ENCODE measurements at regions not wholly inside any gene's neighbourhood (a gene's known extent, or its start where the extent isn't known, plus 50 kb on each side); places are given as distances from the start of the nearest gene placed in this dataset.

DNA sequence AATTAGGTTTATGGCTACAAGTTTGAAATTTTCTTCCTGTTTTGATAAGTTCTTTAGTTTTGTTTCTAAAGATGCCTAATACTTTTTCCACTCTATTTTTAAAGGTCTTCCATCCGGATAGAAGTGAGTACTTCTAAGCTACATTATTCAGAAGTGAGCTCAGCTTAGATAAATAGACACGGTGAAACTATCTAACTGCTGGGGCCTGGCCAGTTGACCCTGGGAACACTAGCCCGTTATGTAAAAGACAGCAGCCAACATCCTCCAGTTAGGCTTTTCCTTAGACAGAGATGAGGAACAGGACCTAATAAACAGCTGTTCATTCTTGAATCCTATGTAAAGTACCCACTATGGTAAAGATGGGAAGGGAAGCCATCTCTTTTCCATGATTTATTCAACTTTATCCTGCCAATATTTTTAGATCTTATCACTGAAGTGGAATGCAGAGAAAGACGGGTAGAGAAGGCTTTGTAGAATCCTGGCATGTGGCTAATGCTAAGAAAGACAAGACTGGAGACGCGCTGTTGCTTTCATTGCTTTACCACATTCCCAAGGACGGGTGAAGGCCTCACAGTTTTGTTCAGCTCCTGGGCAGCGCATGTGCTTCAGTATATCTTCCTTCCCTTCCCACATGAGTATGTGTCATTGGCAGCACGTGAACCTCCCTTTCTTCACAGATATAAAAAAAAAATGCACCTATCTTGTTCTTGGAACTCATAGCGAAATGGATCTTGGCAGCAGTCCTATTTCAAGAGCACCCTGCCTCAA, 340.0 kb upstream of the MEOX2 start:
- H3K4me3 ChIP-seq (ENCODE audit: low read depth, low read length), result no peak overlapping the region
- DNase-seq (ENCODE audit: low read depth), result no peak
- TF ChIP-seq, protein P1, sequence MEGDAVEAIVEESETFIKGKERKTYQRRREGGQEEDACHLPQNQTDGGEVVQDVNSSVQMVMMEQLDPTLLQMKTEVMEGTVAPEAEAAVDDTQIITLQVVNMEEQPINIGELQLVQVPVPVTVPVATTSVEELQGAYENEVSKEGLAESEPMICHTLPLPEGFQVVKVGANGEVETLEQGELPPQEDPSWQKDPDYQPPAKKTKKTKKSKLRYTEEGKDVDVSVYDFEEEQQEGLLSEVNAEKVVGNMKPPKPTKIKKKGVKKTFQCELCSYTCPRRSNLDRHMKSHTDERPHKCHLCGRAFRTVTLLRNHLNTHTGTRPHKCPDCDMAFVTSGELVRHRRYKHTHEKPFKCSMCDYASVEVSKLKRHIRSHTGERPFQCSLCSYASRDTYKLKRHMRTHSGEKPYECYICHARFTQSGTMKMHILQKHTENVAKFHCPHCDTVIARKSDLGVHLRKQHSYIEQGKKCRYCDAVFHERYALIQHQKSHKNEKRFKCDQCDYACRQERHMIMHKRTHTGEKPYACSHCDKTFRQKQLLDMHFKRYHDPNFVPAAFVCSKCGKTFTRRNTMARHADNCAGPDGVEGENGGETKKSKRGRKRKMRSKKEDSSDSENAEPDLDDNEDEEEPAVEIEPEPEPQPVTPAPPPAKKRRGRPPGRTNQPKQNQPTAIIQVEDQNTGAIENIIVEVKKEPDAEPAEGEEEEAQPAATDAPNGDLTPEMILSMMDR (IDR thresholded peaks at IDR 0.05; ENCODE audit: low read depth, low read length, missing control alignments), result no peak

DNA sequence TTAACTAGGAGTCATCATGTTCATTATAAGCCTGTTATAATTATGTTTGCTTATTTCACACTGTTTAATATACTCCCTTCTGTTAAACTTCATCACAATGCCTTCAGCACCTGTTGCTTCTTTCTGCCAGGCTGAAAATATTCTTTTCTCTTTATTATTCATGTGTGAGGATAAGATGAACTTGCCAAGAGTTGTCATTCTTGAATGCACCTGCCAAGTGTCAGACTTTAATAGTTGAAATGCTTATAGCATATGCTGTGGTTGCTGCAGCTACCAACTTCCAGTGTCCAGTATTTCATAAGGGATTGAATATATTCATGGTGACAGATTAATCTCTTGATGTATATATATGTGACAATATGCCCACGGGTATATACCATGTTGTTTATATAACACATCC, 339.2 kb upstream of the MEOX2 start:
- TF ChIP-seq, protein P1 (IDR thresholded peaks at IDR 0.05; ENCODE audit: low read depth, low read length, missing control alignments), result no peak
- in situ Hi-C loops (cut with HindIII; ENCODE audit: low sequenced_read_pairs), result no loop called here
- DNase-seq (ENCODE audit: low read depth), result no peak
- H3K4me3 ChIP-seq (ENCODE audit: low read depth, low read length), result no peak overlapping the region

More for the DNA sequence above, 340.0 kb upstream of the MEOX2 start:
- in situ Hi-C loops (cut with HindIII; ENCODE audit: low sequenced_read_pairs), result no loop called here

DNA sequence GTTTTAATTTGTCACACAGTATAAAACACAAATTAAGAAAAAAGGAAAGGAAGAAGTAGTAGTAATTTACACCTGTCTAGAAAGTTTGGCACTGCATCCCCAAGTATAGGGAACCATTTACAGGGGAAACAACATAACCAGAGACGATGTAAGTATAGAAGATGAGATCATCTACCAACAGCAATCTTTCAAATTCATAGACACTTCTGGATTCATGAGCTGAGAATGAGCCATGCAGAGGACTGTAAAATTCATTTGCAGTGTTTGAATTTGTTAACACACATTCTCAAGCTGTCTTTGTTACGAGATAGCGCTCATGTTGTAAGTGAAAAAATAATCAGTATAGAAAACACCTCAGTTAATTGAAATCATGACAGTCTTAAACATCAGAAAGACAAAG, 337.0 kb upstream of the MEOX2 start:
- H3K4me3 ChIP-seq (ENCODE audit: low read depth, low read length), result no peak overlapping the region
- DNase-seq (ENCODE audit: low read depth), result no peak
- TF ChIP-seq, protein P1 (IDR thresholded peaks at IDR 0.05; ENCODE audit: low read depth, low read length, missing control alignments), result no peak
- in situ Hi-C loops (cut with HindIII; ENCODE audit: low sequenced_read_pairs), result no loop called here

DNA sequence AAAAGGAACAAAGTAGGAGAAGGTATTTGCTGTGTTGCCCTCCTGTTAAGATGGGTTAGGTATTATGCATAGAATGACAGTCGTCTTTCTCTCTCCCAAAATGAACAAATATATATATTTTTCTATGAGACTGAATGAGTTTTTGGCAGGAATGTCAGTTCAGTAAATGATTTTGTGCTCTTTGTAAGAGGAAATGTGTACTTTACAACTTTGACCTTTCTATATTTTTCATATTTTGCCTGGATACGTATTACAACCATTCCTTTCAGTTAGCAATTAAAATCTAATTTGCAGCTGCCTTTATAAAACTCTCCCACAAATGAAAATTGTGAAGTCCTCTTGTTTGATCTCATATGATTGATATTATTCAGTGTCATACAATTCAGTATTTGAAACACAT, 336.6 kb upstream of the MEOX2 start:
- TF ChIP-seq, protein P1 (IDR thresholded peaks at IDR 0.05; ENCODE audit: low read depth, low read length, missing control alignments), result no peak
- in situ Hi-C loops (cut with HindIII; ENCODE audit: low sequenced_read_pairs), result no loop called here
- DNase-seq (ENCODE audit: low read depth), result no peak
- H3K4me3 ChIP-seq (ENCODE audit: low read depth, low read length), result no peak overlapping the region

DNA sequence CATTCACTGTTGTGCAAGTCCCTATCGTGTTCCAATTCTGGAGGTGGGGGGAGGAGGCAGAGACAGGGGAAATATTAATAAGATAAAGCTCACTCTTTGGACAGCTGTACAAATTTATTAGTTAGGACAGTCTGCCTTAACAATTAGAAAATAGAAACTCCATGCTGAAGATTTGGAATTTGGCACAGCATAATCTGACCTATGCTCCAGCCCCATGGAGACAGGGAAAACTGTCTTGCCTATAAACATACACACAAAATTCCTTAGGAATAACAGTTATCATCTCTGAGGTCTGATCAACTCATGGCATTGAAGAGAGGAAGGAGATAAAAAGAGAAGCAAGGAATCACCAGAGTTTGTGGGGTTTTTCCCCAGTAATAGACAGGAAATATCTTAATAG, 335.4 kb upstream of the MEOX2 start:
- TF ChIP-seq, protein P1 (IDR thresholded peaks at IDR 0.05; ENCODE audit: low read depth, low read length, missing control alignments), result no peak
- DNase-seq (ENCODE audit: low read depth), result no peak

DNA sequence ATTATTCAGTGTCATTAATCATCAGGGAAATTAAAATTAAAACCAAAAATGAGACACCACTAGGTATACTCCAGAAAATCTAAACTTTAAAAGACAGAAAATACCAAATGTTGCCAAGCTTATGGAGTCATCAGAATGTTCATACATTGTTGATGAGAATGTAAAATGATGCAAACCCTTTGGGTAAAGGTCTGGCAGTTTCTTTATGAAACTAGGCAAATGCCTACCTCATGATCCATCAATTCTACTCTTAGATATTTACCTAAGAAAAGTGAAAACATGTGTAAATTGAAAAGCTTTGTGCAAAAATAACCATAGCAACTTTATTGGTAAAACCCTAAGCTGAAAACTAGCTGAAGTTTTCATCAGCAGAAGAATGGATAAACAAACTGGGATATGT, 329.5 kb upstream of the MEOX2 start:
- H3K4me3 ChIP-seq (ENCODE audit: low read depth, low read length), result no peak overlapping the region
- in situ Hi-C loops (cut with HindIII; ENCODE audit: low sequenced_read_pairs), result no loop called here
- DNase-seq (ENCODE audit: low read depth), result no peak
- TF ChIP-seq, protein P1 (IDR thresholded peaks at IDR 0.05; ENCODE audit: low read depth, low read length, missing control alignments), result no peak

More for the DNA sequence above, 335.4 kb upstream of the MEOX2 start:
- H3K4me3 ChIP-seq (ENCODE audit: low read depth, low read length), result no peak overlapping the region
- in situ Hi-C loops (cut with HindIII; ENCODE audit: low sequenced_read_pairs), result no loop called here

Measured in astrocyte of the cerebellum (primary cell).